ENCODE measurements at regions not wholly inside any gene's neighbourhood (a gene's known extent, or its start where the extent isn't known, plus 50 kb on each side); places are given as distances from the start of the nearest gene placed in this dataset.

DNA sequence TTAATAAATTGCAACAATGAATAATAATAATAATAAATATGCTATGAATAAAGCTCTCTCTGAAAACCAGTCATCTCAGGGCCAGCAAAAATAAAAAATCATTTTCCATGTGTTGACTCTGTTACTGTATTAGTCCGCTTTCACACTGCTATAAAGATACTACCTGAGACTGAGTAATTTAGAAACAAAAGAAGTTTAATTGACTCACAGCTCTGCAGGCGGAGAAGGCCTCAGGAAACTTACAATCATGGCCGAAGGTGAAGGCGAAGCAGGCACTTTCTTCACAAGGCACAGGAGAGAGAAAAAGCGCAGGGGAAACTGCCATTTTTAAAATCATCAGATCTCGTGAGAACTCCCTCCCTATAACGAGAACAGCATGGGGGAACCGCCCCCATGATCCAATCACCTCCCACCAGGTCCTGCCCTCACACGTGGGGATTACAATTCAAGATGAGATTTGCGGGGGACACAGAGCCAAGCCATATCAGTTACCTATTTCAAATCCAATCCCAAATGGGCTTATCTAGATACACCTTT, 224.1 kb downstream of the IGSF11 start:
- TF ChIP-seq POLR2A (IDR thresholded peaks at IDR 0.05), result no peak
- TF ChIP-seq, protein P1, sequence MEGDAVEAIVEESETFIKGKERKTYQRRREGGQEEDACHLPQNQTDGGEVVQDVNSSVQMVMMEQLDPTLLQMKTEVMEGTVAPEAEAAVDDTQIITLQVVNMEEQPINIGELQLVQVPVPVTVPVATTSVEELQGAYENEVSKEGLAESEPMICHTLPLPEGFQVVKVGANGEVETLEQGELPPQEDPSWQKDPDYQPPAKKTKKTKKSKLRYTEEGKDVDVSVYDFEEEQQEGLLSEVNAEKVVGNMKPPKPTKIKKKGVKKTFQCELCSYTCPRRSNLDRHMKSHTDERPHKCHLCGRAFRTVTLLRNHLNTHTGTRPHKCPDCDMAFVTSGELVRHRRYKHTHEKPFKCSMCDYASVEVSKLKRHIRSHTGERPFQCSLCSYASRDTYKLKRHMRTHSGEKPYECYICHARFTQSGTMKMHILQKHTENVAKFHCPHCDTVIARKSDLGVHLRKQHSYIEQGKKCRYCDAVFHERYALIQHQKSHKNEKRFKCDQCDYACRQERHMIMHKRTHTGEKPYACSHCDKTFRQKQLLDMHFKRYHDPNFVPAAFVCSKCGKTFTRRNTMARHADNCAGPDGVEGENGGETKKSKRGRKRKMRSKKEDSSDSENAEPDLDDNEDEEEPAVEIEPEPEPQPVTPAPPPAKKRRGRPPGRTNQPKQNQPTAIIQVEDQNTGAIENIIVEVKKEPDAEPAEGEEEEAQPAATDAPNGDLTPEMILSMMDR (IDR thresholded peaks at IDR 0.05), result no peak
